ENCODE measurements at regions not wholly inside any gene's neighbourhood (a gene's known extent, or its start where the extent isn't known, plus 50 kb on each side); places are given as distances from the start of the nearest gene placed in this dataset.

GRCh38 chr11:37264783-37265182 lies 666.7 kb upstream of the RAG2 start:
- H4K91ac ChIP-seq (ENCODE audit: insufficient read length, low read depth, low read length), result no peak overlapping the region
- H3K9ac ChIP-seq (ENCODE audit: extremely low read depth, insufficient read length, low read length), result no peak overlapping the region
- H3K23me2 ChIP-seq (ENCODE audit: insufficient read length, low read depth, low read length, poor library complexity, severe bottlenecking), result no peaks in the 10 kb centered on the region
- no peaks in the 10 kb centered on the region for H3K79me1 ChIP-seq (ENCODE audit: insufficient read depth, low read depth, low read length, poor library complexity, severe bottlenecking)
- H2AK5ac ChIP-seq (ENCODE audit: insufficient read length, low read length), result no peak overlapping the region
- H3K18ac ChIP-seq (ENCODE audit: insufficient read length, low read depth, low read length), result no peak overlapping the region
- H3K56ac ChIP-seq (ENCODE audit: insufficient read length, low read depth, low read length), result no peak overlapping the region
- peaks cover 0 to 2% of the 10 kb centered on the region in 2 experiments; a peak in 1 of 4 replicates for H3K4me1 Mint-ChIP-seq
- no peaks in the 10 kb centered on the region for H3K27me3 Mint-ChIP-seq (ENCODE audit: low read depth)
- no CpG with 5 or more reads among the region's 4 CpGs for WGBS (ENCODE audit: extremely low coverage, insufficient read length, low lambda C conversion rate)
- H3K4ac ChIP-seq (ENCODE audit: low read depth, low read length), result no peak overlapping the region
- no peak overlapping the region for H2BK120ac ChIP-seq (ENCODE audit: low read depth, low read length, poor library complexity, severe bottlenecking)
- H3K27ac ChIP-seq (ENCODE audit: insufficient read length, low read depth, low read length), result no peak overlapping the region
- H3K4me2 ChIP-seq (ENCODE audit: insufficient read depth, insufficient read length, low read length), result no peak overlapping the region
- H2BK5ac ChIP-seq (ENCODE audit: insufficient read length, low read length), result no peak overlapping the region
- H3K27ac Mint-ChIP-seq, result no peak overlapping the region
- H4K20me1 ChIP-seq (ENCODE audit: control insufficient read depth, insufficient read depth, insufficient read length), result no peaks in the 10 kb centered on the region
- H3K23ac ChIP-seq (ENCODE audit: insufficient read length, low read depth, low read length), result no peak overlapping the region
- H3K36me3 Mint-ChIP-seq (ENCODE audit: insufficient read depth in 1 of 3, low read depth in 3 of 3), result no peaks in the 10 kb centered on the region
- H4K5ac ChIP-seq (ENCODE audit: insufficient read length, low read depth, low read length), result no peak overlapping the region
- DNase-seq, result no peak
- no peak overlapping the region for H3K4me3 Mint-ChIP-seq
- no peaks in the 10 kb centered on the region for H3K79me2 ChIP-seq (ENCODE audit: insufficient read depth, low read length)
- H2BK20ac ChIP-seq (ENCODE audit: low read depth, low read length, poor library complexity, severe bottlenecking), result no peak overlapping the region
- H3T11ph ChIP-seq (ENCODE audit: low read length), result no peak overlapping the region
- peaks cover 1 to 6% of the 10 kb centered on the region in 2 experiments; a peak in 3 of 5 replicates for H3K9me3 Mint-ChIP-seq
- TF ChIP-seq, protein P1, sequence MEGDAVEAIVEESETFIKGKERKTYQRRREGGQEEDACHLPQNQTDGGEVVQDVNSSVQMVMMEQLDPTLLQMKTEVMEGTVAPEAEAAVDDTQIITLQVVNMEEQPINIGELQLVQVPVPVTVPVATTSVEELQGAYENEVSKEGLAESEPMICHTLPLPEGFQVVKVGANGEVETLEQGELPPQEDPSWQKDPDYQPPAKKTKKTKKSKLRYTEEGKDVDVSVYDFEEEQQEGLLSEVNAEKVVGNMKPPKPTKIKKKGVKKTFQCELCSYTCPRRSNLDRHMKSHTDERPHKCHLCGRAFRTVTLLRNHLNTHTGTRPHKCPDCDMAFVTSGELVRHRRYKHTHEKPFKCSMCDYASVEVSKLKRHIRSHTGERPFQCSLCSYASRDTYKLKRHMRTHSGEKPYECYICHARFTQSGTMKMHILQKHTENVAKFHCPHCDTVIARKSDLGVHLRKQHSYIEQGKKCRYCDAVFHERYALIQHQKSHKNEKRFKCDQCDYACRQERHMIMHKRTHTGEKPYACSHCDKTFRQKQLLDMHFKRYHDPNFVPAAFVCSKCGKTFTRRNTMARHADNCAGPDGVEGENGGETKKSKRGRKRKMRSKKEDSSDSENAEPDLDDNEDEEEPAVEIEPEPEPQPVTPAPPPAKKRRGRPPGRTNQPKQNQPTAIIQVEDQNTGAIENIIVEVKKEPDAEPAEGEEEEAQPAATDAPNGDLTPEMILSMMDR (conservative IDR thresholded peaks at IDR 0.05), result no peak
- no peaks in the 10 kb centered on the region for H3K27me3 ChIP-seq (ENCODE audit: insufficient read depth, low read length)
- H3K14ac ChIP-seq (ENCODE audit: insufficient read depth, low read length), result no peak overlapping the region
- no peak overlapping the region for H2BK12ac ChIP-seq (ENCODE audit: insufficient read length, low read depth, low read length)
- H3K9me3 ChIP-seq (ENCODE audit: control insufficient read depth, low read depth, low read length), result no peaks in the 10 kb centered on the region
- no peaks in the 10 kb centered on the region for H3K4me1 ChIP-seq (ENCODE audit: insufficient read depth, low read length)
- no peak overlapping the region for H2BK15ac ChIP-seq (ENCODE audit: low read depth, low read length)
- H4K8ac ChIP-seq (replicated peaks; ENCODE audit: insufficient read length, low read depth, low read length), result no peak overlapping the region
- no peak overlapping the region for H2AFZ ChIP-seq (ENCODE audit: low read length)
